ENCODE measurements at regions not wholly inside any gene's neighbourhood (a gene's known extent, or its start where the extent isn't known, plus 50 kb on each side); places are given as distances from the start of the nearest gene placed in this dataset.

DNA sequence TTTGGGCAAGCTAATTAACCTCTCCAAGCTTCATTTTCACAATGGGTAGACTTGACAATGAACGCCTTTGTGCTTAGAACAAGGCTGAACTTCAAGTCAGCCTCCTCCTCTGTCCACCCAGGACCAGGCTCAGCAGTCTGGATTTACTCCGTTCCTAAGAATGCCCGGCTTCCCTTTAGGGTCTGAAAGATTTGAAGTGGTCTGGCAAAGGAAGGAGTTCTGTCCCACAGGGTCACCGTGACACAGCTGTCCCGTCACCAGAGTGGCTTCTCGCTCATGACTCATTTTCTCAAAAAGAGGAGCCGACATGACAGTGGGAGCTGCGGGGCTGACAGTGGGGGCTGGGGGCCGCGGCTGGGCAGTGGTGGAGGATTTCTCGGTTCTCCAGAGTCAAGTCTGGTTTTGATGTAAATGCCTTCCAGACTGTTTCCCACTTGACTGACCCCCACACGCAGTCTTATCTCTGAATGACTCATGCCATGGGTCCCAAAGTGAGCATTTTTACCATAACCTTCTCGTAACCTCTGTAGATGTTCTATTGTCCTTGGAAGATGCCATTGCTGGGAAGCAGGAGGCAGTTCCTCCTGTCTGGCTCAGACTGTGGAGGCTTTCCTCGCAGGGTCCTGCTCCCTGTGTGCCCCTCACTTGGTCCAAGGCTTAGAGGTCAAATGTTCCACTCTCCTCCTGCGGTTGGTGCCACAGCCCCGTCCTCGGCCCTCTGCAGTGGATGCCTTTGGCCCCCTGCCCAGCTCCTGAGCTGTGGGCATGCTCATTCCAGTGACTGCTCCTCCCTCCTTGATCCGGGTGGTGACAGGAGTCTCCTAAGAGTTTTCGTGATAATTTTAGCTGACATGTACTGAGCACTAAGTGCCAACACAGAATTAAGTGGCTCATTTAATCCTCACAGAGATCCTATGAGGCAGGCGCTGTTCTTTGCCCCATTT, 253.1 kb downstream of the FNDC1 start:
- TF ChIP-seq SIN3A (IDR thresholded peaks at IDR 0.05; ENCODE audit: borderline replicate concordance, insufficient read depth, low read length), result no peak

DNA sequence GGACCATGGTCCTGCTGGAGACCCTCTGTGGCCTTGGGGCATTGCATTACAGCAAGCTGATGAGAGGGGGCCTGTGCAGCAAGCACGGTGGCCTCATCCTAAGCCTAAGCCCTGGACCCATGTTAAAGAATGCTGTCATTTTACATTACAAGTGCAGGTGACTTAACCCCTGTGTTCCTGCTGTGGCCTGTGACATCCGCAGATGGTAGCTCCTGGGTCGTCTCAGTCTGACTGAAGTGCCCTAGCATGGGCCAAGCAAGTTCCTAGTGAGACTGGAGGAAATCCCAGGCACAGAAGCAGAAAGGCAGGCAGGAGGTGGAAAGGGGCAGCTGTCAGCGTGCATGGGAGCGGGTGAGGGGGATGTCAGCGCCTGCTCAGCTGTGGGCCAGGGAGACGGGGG, 252.4 kb downstream of the FNDC1 start:
- TF ChIP-seq FOXP2 (optimal IDR thresholded peaks at IDR 0.05; ENCODE audit: borderline replicate concordance, extremely low read depth, extremely low read length, insufficient read depth), result no peak

DNA sequence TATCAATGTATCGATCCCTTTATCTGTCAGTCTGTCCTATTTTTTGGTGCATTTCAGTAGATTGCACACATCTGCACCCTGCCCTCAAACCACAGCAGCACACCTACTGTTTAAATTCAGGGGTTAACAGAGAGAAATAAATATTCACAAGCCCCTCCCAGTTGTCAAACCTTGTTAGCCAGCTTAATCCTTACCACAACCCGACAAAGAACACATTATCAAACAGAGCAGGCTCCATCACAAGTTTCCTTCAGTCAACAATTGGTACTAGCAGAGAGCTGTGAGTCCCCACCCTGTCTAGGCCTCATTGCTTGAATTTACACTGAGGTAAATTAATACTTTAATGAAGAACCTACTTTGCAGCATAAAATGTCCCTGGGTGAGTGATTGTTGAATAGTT, 249.8 kb downstream of the FNDC1 start:
- no peak for TF ChIP-seq POLR2AphosphoS5 (IDR thresholded peaks at IDR 0.05; ENCODE audit: low read depth, low read length)
- TF ChIP-seq FOXP2 (optimal IDR thresholded peaks at IDR 0.05; ENCODE audit: borderline replicate concordance, extremely low read depth, extremely low read length, insufficient read depth), result no peak
- TF ChIP-seq, protein P1, sequence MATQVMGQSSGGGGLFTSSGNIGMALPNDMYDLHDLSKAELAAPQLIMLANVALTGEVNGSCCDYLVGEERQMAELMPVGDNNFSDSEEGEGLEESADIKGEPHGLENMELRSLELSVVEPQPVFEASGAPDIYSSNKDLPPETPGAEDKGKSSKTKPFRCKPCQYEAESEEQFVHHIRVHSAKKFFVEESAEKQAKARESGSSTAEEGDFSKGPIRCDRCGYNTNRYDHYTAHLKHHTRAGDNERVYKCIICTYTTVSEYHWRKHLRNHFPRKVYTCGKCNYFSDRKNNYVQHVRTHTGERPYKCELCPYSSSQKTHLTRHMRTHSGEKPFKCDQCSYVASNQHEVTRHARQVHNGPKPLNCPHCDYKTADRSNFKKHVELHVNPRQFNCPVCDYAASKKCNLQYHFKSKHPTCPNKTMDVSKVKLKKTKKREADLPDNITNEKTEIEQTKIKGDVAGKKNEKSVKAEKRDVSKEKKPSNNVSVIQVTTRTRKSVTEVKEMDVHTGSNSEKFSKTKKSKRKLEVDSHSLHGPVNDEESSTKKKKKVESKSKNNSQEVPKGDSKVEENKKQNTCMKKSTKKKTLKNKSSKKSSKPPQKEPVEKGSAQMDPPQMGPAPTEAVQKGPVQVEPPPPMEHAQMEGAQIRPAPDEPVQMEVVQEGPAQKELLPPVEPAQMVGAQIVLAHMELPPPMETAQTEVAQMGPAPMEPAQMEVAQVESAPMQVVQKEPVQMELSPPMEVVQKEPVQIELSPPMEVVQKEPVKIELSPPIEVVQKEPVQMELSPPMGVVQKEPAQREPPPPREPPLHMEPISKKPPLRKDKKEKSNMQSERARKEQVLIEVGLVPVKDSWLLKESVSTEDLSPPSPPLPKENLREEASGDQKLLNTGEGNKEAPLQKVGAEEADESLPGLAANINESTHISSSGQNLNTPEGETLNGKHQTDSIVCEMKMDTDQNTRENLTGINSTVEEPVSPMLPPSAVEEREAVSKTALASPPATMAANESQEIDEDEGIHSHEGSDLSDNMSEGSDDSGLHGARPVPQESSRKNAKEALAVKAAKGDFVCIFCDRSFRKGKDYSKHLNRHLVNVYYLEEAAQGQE (IDR thresholded peaks at IDR 0.05; ENCODE audit: insufficient read depth in 1 of 2, low read depth in 2 of 2, low read length in 2 of 2), result no peak
- TF ChIP-seq TAF1 (IDR thresholded peaks at IDR 0.05; ENCODE audit: borderline replicate concordance, insufficient read depth, low read length), result no peak
- no peak for TF ChIP-seq SIN3A (IDR thresholded peaks at IDR 0.05; ENCODE audit: borderline replicate concordance, insufficient read depth, low read length)

DNA sequence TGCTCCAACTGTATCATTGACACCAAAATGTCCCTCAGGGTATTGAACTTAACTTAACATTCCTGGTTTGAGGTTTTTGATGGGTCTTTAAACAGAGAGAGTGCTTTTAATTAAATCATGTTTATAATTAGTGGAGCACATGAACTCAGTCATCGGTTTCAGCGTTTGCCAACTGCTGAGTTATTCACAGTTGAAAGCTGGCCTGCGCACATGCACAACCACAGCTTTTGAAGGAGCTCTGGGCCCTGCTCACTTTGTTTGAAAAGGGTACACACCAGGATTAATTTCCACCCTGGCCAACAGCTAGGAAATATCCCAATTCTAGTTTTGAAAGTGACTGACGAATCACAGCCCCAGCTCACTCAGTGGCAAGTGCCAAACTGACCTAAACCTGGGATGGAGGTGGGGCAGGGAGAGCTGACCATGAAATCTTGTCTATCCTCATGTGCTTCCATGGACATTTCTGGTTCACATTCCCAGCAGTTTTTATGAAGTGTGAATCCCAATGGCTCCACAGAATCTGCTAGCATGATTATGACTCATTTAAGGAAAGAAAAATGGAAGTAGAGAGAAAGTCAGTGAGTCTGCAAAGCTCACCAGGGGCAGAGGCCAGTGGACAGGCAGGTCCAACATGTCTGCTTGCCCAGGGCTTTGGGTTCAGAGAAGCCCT, 247.8 kb downstream of the FNDC1 start:
- TF ChIP-seq FOXP2 (optimal IDR thresholded peaks at IDR 0.05; ENCODE audit: borderline replicate concordance, extremely low read depth, extremely low read length, insufficient read depth), result no peak
- TF ChIP-seq TAF1 (IDR thresholded peaks at IDR 0.05; ENCODE audit: borderline replicate concordance, insufficient read depth, low read length), result no peak
- TF ChIP-seq, protein P1 (IDR thresholded peaks at IDR 0.05; ENCODE audit: insufficient read depth in 1 of 2, low read depth in 2 of 2, low read length in 2 of 2), result no peak
- TF ChIP-seq SIN3A (IDR thresholded peaks at IDR 0.05; ENCODE audit: borderline replicate concordance, insufficient read depth, low read length), result no peak
- no peak for TF ChIP-seq POLR2AphosphoS5 (IDR thresholded peaks at IDR 0.05; ENCODE audit: low read depth, low read length)

DNA sequence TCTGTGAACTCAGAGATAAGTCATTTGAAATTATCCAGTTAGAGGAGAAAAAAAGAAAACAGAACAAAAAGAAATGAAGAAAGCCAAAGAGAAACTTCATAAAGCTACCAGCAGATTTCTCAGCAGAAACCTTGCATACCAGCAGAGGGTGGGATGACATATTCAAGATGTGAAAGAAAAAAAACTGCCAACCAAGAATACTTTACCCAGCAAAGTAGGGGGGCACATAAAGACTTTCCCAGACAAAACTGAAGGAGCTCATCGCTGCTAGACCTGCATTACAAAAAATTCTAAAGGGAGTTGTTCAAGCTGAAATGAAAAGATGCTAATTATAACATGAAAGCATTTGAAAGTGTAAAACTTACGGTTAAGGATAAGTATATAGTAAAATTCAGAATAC, 246.3 kb downstream of the FNDC1 start:
- TF ChIP-seq TAF1 (IDR thresholded peaks at IDR 0.05; ENCODE audit: borderline replicate concordance, insufficient read depth, low read length) (no peak), POLR2AphosphoS5 (IDR thresholded peaks at IDR 0.05; ENCODE audit: low read depth, low read length) (no peak), FOXP2 (optimal IDR thresholded peaks at IDR 0.05; ENCODE audit: borderline replicate concordance, extremely low read depth, extremely low read length, insufficient read depth) (no peak), SIN3A (IDR thresholded peaks at IDR 0.05; ENCODE audit: borderline replicate concordance, insufficient read depth, low read length) (no peak)
- TF ChIP-seq, protein P1 (IDR thresholded peaks at IDR 0.05; ENCODE audit: insufficient read depth in 1 of 2, low read depth in 2 of 2, low read length in 2 of 2), result no peak

DNA sequence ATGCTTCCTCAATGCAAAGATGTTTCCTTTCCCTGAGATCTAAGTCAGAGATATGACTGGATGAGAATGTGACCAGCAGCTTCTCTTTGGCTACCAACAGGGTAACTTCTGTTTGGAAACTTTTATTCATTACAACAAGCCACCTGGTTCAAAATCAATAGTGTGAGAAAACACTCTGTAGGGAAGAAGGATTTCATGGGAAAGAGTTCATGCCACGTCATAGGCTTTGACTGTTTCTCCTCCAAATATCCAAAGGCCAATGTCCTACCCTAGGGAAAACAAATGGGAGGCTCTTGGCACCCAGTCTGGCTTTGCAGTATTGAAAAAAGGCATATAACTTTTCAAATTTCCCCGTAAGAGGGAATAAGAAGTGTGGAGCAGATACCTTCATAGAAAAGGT, 245.5 kb downstream of the FNDC1 start:
- TF ChIP-seq SIN3A (IDR thresholded peaks at IDR 0.05; ENCODE audit: borderline replicate concordance, insufficient read depth, low read length) (no peak), POLR2AphosphoS5 (IDR thresholded peaks at IDR 0.05; ENCODE audit: low read depth, low read length) (no peak), FOXP2 (optimal IDR thresholded peaks at IDR 0.05; ENCODE audit: borderline replicate concordance, extremely low read depth, extremely low read length, insufficient read depth) (no peak), TAF1 (IDR thresholded peaks at IDR 0.05; ENCODE audit: borderline replicate concordance, insufficient read depth, low read length) (no peak)
- TF ChIP-seq, protein P1 (IDR thresholded peaks at IDR 0.05; ENCODE audit: insufficient read depth in 1 of 2, low read depth in 2 of 2, low read length in 2 of 2), result no peak
